Endothelial cell of umbilical vein (primary cell): ENCODE measurements at regions not wholly inside any gene's neighbourhood (a gene's known extent, or its start where the extent isn't known, plus 50 kb on each side); places are given as distances from the start of the nearest gene placed in this dataset.

ENCODE experiments used
- BruUV-seq: library from RNA; stranded (reverse); fragments of 400-500 nt; replicated peaks from 2 replicates; lab custom pipeline; 2021; lab: Mats Ljungman, UMichigan
- CTCF ChIA-PET: fragments of 300-600, 350-600 bp; sonication (Branson Sonifier 250); formaldehyde crosslinking; loops from one replicate; lab custom pipeline; 2021; ENCODE audit warnings: antibody characterized with exemption, inconsistent platforms; lab: Charles Lee
- POLR2A ChIA-PET: fragments of 300-600, 350-600 bp; sonication (Branson Sonifier 250); formaldehyde crosslinking; loops from one replicate; lab custom pipeline; 2021; ENCODE audit warnings: antibody characterized with exemption, inconsistent platforms; lab: Charles Lee
- DNase-seq: peaks from one replicate; pipeline ENCODE4 v3.0.0-alpha.2; 2011; ENCODE audit warnings: low read depth, low spot score
- FAIRE-seq: peaks from 2 replicates; lab custom pipeline; 2011; peaks lifted over from hg19 to GRCh38; lab: Jason Lieb, UNC
- H2AFZ ChIP-seq: 2 replicates; pipeline ENCODE4 v1.6.0; 2012; ENCODE audit warnings: low read depth, low read length, control low read depth, inconsistent platforms
- H3K27ac ChIP-seq: 2 replicates; pipeline ENCODE4 v1.5.1; 2011; ENCODE audit warnings: low read depth, mild to moderate bottlenecking, control low read depth, low read length, moderate library complexity; ENCODE audit not compliant: insufficient read depth
- H3K27me3 ChIP-seq, 2 experiments: 2 replicates each; pipeline versions ENCODE4 v1.6.0 to v1.6.1; 2011; ENCODE audit warnings: low read length in 2 of 2, mixed read lengths in 1 of 2; ENCODE audit not compliant: control insufficient read depth in 2 of 2, insufficient read depth in 2 of 2
- H3K36me3 ChIP-seq, 2 experiments: 2 replicates in 1 of 2; 3 replicates in 1 of 2; pipeline ENCODE4 v1.5.1; 2011; ENCODE audit warnings: low read length in 2 of 2, mild to moderate bottlenecking in 1 of 2, moderate library complexity in 1 of 2; ENCODE audit not compliant: control insufficient read depth in 2 of 2, insufficient read depth in 2 of 2; ENCODE audit errors: extremely low read depth in 1 of 2
- H3K4me1 ChIP-seq: 3 replicates; pipeline ENCODE4 v1.5.1; 2011; ENCODE audit warnings: mild to moderate bottlenecking, low read length; ENCODE audit not compliant: control insufficient read depth, insufficient read depth; ENCODE audit errors: extremely low read depth
- H3K4me2 ChIP-seq: 2 replicates; pipeline ENCODE4 v1.6.1; 2011; ENCODE audit warnings: low read length, control low read depth, mixed read lengths; ENCODE audit not compliant: insufficient read depth
- H3K4me3 ChIP-seq, 3 experiments: fragments of 200-600 bp in 1 of 3; sonication (generic), shearing (Covaris generic) in 1 of 3; replicated peaks in 1 of 3; 2 replicates each; pipeline ENCODE4 v1.5.1; 2011 to 2016; ENCODE audit warnings: control low read depth in 3 of 3, low read length in 3 of 3, mild to moderate bottlenecking in 2 of 3, inconsistent platforms in 1 of 3, low read depth in 1 of 3, moderate library complexity in 1 of 3; ENCODE audit not compliant: insufficient read depth in 1 of 3
- H3K79me2 ChIP-seq: 2 replicates; pipeline ENCODE4 v1.6.0; 2012; ENCODE audit warnings: low read length, inconsistent platforms; ENCODE audit not compliant: control insufficient read depth, insufficient read depth
- H3K9ac ChIP-seq: replicated peaks from 2 replicates; pipeline ENCODE3; 2011; ENCODE audit warnings: low read length, control low read depth; ENCODE audit not compliant: insufficient read depth; ENCODE audit errors: extremely low read depth
- H3K9me1 ChIP-seq: replicated peaks from 3 replicates; pipeline ENCODE4 v1.6.0; 2011; ENCODE audit warnings: mild to moderate bottlenecking, low read length; ENCODE audit not compliant: control insufficient read depth, insufficient read depth; ENCODE audit errors: extremely low read depth
- H3K9me3 ChIP-seq: replicated peaks from 2 replicates; pipeline ENCODE4 v1.5.1; 2012; ENCODE audit warnings: low read length, inconsistent platforms; ENCODE audit not compliant: control insufficient read depth, insufficient read depth
- H4K20me1 ChIP-seq: replicated peaks from 2 replicates; pipeline ENCODE3; 2011; ENCODE audit warnings: mild to moderate bottlenecking, low read length; ENCODE audit not compliant: control insufficient read depth, insufficient read depth; ENCODE audit errors: extremely low read depth
- EZH2 ChIP-seq: IDR thresholded peaks from 2 replicates; pipeline ENCODE4 v1.6.1; 2012; ENCODE audit warnings: borderline replicate concordance, low read depth, mild to moderate bottlenecking, moderate library complexity, low read length, inconsistent platforms; ENCODE audit not compliant: severe bottlenecking
- FOS ChIP-seq: IDR thresholded peaks from 2 replicates; pipeline ENCODE4 v1.6.1; 2011; ENCODE audit warnings: mild to moderate bottlenecking, low read length, moderate library complexity, borderline replicate concordance; ENCODE audit not compliant: insufficient read depth
- GATA2 ChIP-seq: IDR thresholded peaks from 2 replicates; pipeline ENCODE4 v1.7.0; 2011; ENCODE audit warnings: low read depth, mild to moderate bottlenecking, moderate library complexity, mixed read lengths, low read length; ENCODE audit not compliant: insufficient read length, insufficient read depth
- JUN ChIP-seq: IDR thresholded peaks from 2 replicates; pipeline ENCODE4 v1.6.1; 2011; ENCODE audit warnings: borderline replicate concordance, low read depth; ENCODE audit not compliant: insufficient read length, insufficient read depth
- MYC ChIP-seq: IDR thresholded peaks from one replicate; pipeline ENCODE4 v1.6.1; 2011; ENCODE audit warnings: mild to moderate bottlenecking, low read depth, low read length
- POLR2A ChIP-seq: IDR thresholded peaks from 2 replicates; pipeline ENCODE4 v1.6.1; 2012; ENCODE audit warnings: low read depth, mild to moderate bottlenecking, control low read depth, low read length
- POLR2AphosphoS5 ChIP-seq: IDR thresholded peaks from 2 replicates; pipeline ENCODE4 v1.6.1; 2012; ENCODE audit warnings: low read depth, mild to moderate bottlenecking, control low read depth, low read length, moderate library complexity; ENCODE audit not compliant: insufficient read depth
- dilution Hi-C: fragments of 300-500 bp; cut with MboI; formaldehyde crosslinking; loops from one replicate; pipeline ENCODE4 v1.15.0; 2019; ENCODE audit warnings: low sequenced_read_pairs; ENCODE audit not compliant: extremely low pct_ligation_motif_present
- intact Hi-C: fragments of 100-400 bp; cut with micrococcal nuclease; formaldehyde crosslinking; loops from one replicate; pipeline ENCODE4 v1.10.0; 2022
- TF ChIP-seq, protein P1 (sequence below): IDR thresholded peaks from 2 replicates; pipeline ENCODE4 v1.6.1; 2011; ENCODE audit not compliant: insufficient read depth, insufficient read length
- TF ChIP-seq, protein P2 (sequence below), 2 donors: IDR thresholded peaks; 1 replicate in 1 of 2; 2 replicates in 1 of 2; pipeline ENCODE4 v1.5.1; 2011; ENCODE audit warnings: low read length in 2 of 2, mild to moderate bottlenecking in 2 of 2, moderate library complexity in 2 of 2, control low read depth in 1 of 2, inconsistent platforms in 1 of 2, low read depth in 1 of 2; ENCODE audit not compliant: insufficient read depth in 1 of 2; ENCODE audit errors: extremely low read depth in 1 of 2

DNA sequence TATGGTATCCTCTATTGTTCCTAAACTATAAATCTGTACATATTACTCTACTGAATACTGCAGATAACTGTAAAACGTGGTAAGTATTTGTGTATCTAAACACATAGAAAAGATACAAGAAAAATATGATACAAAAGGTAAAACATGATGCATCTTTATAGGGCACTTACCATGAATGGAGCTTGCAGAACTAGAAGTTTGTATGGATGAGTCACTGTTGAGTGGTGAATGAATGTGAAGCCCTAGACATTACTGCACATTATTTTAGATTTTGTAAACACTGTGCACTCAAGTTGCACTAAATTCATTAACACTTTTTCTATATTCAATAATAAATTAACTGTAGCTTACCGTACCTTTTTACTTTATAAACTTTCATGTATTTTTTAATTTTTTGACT is 357.5 kb downstream of the ZWINT start:
- FAIRE-seq (no peak), DNase-seq (no peak)
- Histone ChIP-seq H3K27me3 (no peaks in the 10 kb centered on the region), H3K4me2 (no peak overlapping the region), H3K9me3 (no peaks in the 10 kb centered on the region), H3K4me1 (no peaks in the 10 kb centered on the region), H3K79me2 (no peaks in the 10 kb centered on the region), H3K4me3 (no peak overlapping the region), H2AFZ (no peak overlapping the region), H3K27ac (no peak overlapping the region), H3K9me1 (no peaks in the 10 kb centered on the region), H3K9ac (no peak overlapping the region), H4K20me1 (no peaks in the 10 kb centered on the region), H3K36me3 (no peaks in the 10 kb centered on the region)
- CTCF ChIA-PET = no interaction called here
- POLR2A ChIA-PET = no interaction called here
- dilution Hi-C loops = no loop called here
- BruUV-seq = no TSS peak
- TF ChIP-seq POLR2A = no peak
- TF ChIP-seq GATA2 = no peak
- TF ChIP-seq FOS = no peak
- TF ChIP-seq MYC = no peak
- TF ChIP-seq, protein P1, sequence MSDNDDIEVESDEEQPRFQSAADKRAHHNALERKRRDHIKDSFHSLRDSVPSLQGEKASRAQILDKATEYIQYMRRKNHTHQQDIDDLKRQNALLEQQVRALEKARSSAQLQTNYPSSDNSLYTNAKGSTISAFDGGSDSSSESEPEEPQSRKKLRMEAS = no peak
- TF ChIP-seq POLR2AphosphoS5 = no peak
- TF ChIP-seq EZH2 = no peak
- TF ChIP-seq, protein P2, sequence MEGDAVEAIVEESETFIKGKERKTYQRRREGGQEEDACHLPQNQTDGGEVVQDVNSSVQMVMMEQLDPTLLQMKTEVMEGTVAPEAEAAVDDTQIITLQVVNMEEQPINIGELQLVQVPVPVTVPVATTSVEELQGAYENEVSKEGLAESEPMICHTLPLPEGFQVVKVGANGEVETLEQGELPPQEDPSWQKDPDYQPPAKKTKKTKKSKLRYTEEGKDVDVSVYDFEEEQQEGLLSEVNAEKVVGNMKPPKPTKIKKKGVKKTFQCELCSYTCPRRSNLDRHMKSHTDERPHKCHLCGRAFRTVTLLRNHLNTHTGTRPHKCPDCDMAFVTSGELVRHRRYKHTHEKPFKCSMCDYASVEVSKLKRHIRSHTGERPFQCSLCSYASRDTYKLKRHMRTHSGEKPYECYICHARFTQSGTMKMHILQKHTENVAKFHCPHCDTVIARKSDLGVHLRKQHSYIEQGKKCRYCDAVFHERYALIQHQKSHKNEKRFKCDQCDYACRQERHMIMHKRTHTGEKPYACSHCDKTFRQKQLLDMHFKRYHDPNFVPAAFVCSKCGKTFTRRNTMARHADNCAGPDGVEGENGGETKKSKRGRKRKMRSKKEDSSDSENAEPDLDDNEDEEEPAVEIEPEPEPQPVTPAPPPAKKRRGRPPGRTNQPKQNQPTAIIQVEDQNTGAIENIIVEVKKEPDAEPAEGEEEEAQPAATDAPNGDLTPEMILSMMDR (IDR thresholded peaks at IDR 0.05; ENCODE audit: extremely low read depth in 1 of 2, insufficient read depth in 1 of 2, low read depth in 1 of 2, low read length in 2 of 2) = no peak
- no peak for TF ChIP-seq JUN
- intact Hi-C loops = no loop called here
